ENCODE measurements at regions not wholly inside any gene's neighbourhood (a gene's known extent, or its start where the extent isn't known, plus 50 kb on each side); places are given as distances from the start of the nearest gene placed in this dataset.

DNA sequence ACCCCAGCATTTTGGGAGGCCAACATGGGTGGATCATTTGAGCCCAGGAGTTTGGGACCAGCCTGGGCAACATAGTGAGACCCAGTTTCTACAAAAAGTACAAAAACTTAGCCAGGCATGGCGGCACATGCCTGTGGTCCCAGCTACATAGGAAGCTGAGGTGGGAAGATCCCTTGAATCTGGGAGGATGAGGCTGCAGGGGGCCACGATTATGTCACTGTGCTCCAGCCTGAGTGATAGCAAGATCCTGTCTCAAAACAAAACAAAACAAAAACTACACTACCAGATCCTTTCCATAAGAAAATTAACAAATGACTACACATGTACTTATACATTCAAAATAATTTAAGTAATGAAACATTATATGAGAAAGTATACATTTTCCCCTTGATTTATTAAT, 116.4 kb upstream of the KLF6 start:
- Histone ChIP-seq H3K4me3 (ENCODE audit: low read length) (no peak overlapping the region), H3K9me3 (ENCODE audit: low read length) (no peaks in the 10 kb centered on the region), H3K9ac (ENCODE audit: low read length) (no peak overlapping the region), H3K27me3 (ENCODE audit: low read length) (no peaks in the 10 kb centered on the region), H3K79me2 (ENCODE audit: low read length) (no peaks in the 10 kb centered on the region), H3F3A (ENCODE audit: low read length, unreplicated experiment) (no peaks in the 10 kb centered on the region), H2AFZ (ENCODE audit: low read length) (no peak overlapping the region), H3K9me2 (replicated peaks; ENCODE audit: low read length) (no peaks in the 10 kb centered on the region), H3K27ac (ENCODE audit: low read length) (no peak overlapping the region), H3K4me1 (ENCODE audit: insufficient read depth, low read length) (peaks cover 37% of the 10 kb centered on the region), H3K4me2 (ENCODE audit: low read length) (no peak overlapping the region), H4K20me1 (ENCODE audit: low read length) (no peaks in the 10 kb centered on the region), H3K36me3 (ENCODE audit: low read depth, low read length) (no peaks in the 10 kb centered on the region)
- ChIA-PET CTCF (no interaction called here), POLR2A (ENCODE audit: unreplicated experiment) (no interaction called here)
- TF ChIP-seq, protein P1, sequence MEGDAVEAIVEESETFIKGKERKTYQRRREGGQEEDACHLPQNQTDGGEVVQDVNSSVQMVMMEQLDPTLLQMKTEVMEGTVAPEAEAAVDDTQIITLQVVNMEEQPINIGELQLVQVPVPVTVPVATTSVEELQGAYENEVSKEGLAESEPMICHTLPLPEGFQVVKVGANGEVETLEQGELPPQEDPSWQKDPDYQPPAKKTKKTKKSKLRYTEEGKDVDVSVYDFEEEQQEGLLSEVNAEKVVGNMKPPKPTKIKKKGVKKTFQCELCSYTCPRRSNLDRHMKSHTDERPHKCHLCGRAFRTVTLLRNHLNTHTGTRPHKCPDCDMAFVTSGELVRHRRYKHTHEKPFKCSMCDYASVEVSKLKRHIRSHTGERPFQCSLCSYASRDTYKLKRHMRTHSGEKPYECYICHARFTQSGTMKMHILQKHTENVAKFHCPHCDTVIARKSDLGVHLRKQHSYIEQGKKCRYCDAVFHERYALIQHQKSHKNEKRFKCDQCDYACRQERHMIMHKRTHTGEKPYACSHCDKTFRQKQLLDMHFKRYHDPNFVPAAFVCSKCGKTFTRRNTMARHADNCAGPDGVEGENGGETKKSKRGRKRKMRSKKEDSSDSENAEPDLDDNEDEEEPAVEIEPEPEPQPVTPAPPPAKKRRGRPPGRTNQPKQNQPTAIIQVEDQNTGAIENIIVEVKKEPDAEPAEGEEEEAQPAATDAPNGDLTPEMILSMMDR (conservative IDR thresholded peaks at IDR 0.05; ENCODE audit: low read depth, low read length), result no peak
- TF ChIP-seq EZH2 (IDR thresholded peaks at IDR 0.05; ENCODE audit: low read length, unreplicated experiment) (no peak), EZH2phosphoT487 (IDR thresholded peaks at IDR 0.05; ENCODE audit: borderline replicate concordance, low read length) (no peak)
- intact Hi-C loops (cut with micrococcal nuclease), result no loop called here
- BruUV-seq (replicated peaks), result no TSS peak
- DNase-seq (no peak), ATAC-seq (no peak)

DNA sequence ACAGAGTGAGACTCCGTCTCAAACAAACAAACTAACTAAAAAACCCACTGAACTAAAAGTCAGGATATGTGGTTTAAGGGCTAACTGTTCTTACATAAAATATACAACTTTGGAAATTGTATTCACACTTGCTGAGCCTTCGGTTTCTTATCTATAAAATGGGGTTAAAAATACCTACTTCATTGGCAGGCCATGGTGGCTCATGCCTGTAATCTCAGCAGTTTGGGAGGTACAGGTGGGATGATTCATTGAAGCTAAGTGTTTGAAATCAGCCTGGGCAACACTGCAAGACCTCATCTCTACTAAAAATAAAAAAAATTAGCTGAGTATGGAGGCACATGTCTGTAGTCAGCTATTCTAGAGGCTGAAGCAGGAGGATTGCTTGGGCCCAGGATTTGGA, 115.4 kb upstream of the KLF6 start:
- TF ChIP-seq, protein P1 (conservative IDR thresholded peaks at IDR 0.05; ENCODE audit: low read depth, low read length), result no peak
- TF ChIP-seq EZH2 (IDR thresholded peaks at IDR 0.05; ENCODE audit: low read length, unreplicated experiment), result no peak
- TF ChIP-seq EZH2phosphoT487 (IDR thresholded peaks at IDR 0.05; ENCODE audit: borderline replicate concordance, low read length), result no peak
- no peak overlapping the region for H3K9ac ChIP-seq (ENCODE audit: low read length)
- H3K4me1 ChIP-seq (ENCODE audit: insufficient read depth, low read length), result peaks cover 35% of the 10 kb centered on the region
- H4K20me1 ChIP-seq (ENCODE audit: low read length), result no peaks in the 10 kb centered on the region
- no peak for DNase-seq
- H3F3A ChIP-seq (ENCODE audit: low read length, unreplicated experiment), result no peaks in the 10 kb centered on the region
- no peak overlapping the region for H3K27ac ChIP-seq (ENCODE audit: low read length)
- no peaks in the 10 kb centered on the region for H3K79me2 ChIP-seq (ENCODE audit: low read length)
- H3K9me2 ChIP-seq (replicated peaks; ENCODE audit: low read length), result no peaks in the 10 kb centered on the region
- H3K36me3 ChIP-seq (ENCODE audit: low read depth, low read length), result no peaks in the 10 kb centered on the region
- ChIA-PET CTCF (interaction anchor here (0.6 kb wide), 1 partner anchor 703 kb away, joined by 8 read pairs; no protein-coding TSS in a partner anchor), POLR2A (ENCODE audit: unreplicated experiment) (no interaction called here)
- no peak overlapping the region for H3K4me2 ChIP-seq (ENCODE audit: low read length)
- no peaks in the 10 kb centered on the region for H3K27me3 ChIP-seq (ENCODE audit: low read length)
- ATAC-seq, result no peak
- no peak overlapping the region for H3K4me3 ChIP-seq (ENCODE audit: low read length)
- BruUV-seq (replicated peaks), result no TSS peak
- intact Hi-C loops (cut with micrococcal nuclease), result no loop called here
- H3K9me3 ChIP-seq (ENCODE audit: low read length), result no peaks in the 10 kb centered on the region
- no peak overlapping the region for H2AFZ ChIP-seq (ENCODE audit: low read length)

DNA sequence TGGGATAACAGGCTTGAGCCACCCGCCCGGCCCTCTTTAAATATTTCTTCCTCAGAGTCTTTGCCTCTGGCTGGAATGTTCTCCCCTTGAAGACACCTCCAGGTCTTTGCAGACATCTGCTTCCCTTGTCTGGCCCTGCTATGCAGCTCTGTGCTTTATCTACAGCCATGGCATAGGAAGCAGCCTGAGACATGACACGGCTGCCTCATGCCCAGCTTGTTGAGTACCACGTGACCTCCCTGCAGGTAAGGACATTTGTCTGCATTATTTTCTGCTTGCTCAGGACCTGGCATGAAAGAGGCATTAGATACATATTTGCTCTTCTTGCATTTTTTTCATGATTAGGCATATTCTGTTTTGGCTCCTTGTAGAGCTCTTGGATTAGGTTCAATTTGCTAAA, 113.8 kb upstream of the KLF6 start:
- no peaks in the 10 kb centered on the region for H3K9me2 ChIP-seq (replicated peaks; ENCODE audit: low read length)
- peak; percentile 59 for ATAC-seq
- no peaks in the 10 kb centered on the region for H3K36me3 ChIP-seq (ENCODE audit: low read depth, low read length)
- ChIA-PET CTCF (interaction anchor here (0.6 kb wide), 1 partner anchor 174 kb away, joined by 3 read pairs; no protein-coding TSS in a partner anchor), POLR2A (ENCODE audit: unreplicated experiment) (interaction anchor here (0.6 to 1.2 kb wide), 3 partner anchors 89 to 117 kb away, joined by 3 to 6 read pairs (median 3); no protein-coding TSS in a partner anchor)
- TF ChIP-seq, protein P1 (conservative IDR thresholded peaks at IDR 0.05; ENCODE audit: low read depth, low read length), result no peak
- TF ChIP-seq EZH2phosphoT487 (IDR thresholded peaks at IDR 0.05; ENCODE audit: borderline replicate concordance, low read length) (no peak), EZH2 (IDR thresholded peaks at IDR 0.05; ENCODE audit: low read length, unreplicated experiment) (no peak)
- peaks cover 45% of the 10 kb centered on the region for H3K4me1 ChIP-seq (ENCODE audit: insufficient read depth, low read length)
- H3K27me3 ChIP-seq (ENCODE audit: low read length), result no peaks in the 10 kb centered on the region
- H3K79me2 ChIP-seq (ENCODE audit: low read length), result no peaks in the 10 kb centered on the region
- no TSS peak for BruUV-seq (replicated peaks)
- no peak overlapping the region for H3K4me3 ChIP-seq (ENCODE audit: low read length)
- no peak overlapping the region for H3K4me2 ChIP-seq (ENCODE audit: low read length)
- H3K27ac ChIP-seq (ENCODE audit: low read length), result peak overlapping the region; percentile 51
- no peak overlapping the region for H3K9ac ChIP-seq (ENCODE audit: low read length)
- no peak overlapping the region for H2AFZ ChIP-seq (ENCODE audit: low read length)
- DNase-seq, result peak; percentile 82
- no peaks in the 10 kb centered on the region for H4K20me1 ChIP-seq (ENCODE audit: low read length)
- intact Hi-C loops (cut with micrococcal nuclease), result loop anchor here (2.0 to 5.0 kb wide), 3 partner anchors 94 to 432 kb away; partner anchors contain the start of gene KLF6
- H3F3A ChIP-seq (ENCODE audit: low read length, unreplicated experiment), result no peaks in the 10 kb centered on the region
- H3K9me3 ChIP-seq (ENCODE audit: low read length), result no peaks in the 10 kb centered on the region

All from PC-3 (cell line).